ENCODE measurements at regions not wholly inside any gene's neighbourhood (a gene's known extent, or its start where the extent isn't known, plus 50 kb on each side); places are given as distances from the start of the nearest gene placed in this dataset.

DNA sequence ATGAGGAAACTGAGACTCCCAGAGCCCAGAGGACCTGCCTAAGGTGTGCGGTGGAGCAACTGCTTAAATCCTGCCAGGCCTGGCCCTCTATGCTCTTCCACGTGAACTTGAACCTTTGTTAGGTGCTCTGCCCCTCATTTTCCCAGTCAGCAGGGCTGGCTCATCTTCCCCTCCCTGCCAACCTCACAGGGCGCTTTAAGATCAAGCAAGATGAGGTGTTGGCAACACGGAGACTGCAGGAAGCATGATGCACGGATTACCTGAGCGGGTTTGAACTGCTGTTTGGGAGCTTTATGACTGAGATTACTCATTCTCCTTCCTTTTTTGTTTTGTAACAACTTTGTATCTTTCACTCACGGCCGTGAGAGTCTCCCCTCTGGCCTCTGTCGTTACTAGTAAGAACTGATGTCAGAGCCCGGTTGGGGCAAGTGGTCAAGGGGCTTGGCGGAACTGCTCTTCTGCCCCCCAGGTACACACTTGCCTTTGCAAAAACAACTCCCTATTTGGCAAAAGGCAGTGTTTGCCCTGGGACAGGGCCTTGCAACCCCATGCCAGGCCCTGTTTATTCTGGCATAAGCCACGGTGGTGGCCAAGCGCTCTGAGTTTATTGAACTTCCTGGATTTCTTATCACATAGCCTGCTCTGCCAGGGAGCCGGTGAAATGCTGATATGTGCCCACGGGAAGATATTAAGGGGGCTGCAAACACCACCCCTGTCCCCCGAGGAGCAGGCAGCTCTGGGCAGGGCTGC is 127.8 kb downstream of the INHBB start:
- H4K20me1 ChIP-seq (ENCODE audit: control insufficient read depth, insufficient read depth): no peaks in the 10 kb centered on the region
- no TSS peak for BruUV-seq (replicated peaks)
- in situ Hi-C loops (cut with MboI): no loop called here
- no peaks in the 10 kb centered on the region for H3K9me3 ChIP-seq (replicated peaks; ENCODE audit: control insufficient read depth, insufficient read depth, low read length)
- CTCF ChIA-PET: no interaction called here
- FAIRE-seq (no peak), ATAC-seq (no peak), DNase-seq (ENCODE audit: low read depth, low spot score) (no peak)
- no peaks in the 10 kb centered on the region for H3K4me1 ChIP-seq (ENCODE audit: control insufficient read depth, insufficient read depth, low read length)
- RAD21 ChIA-PET (ENCODE audit: unreplicated experiment): no interaction called here
- POLR2A ChIA-PET: no interaction called here
- no peak overlapping the region for H3K9ac ChIP-seq (ENCODE audit: control insufficient read depth, insufficient read depth, low read length)
- SMC1A ChIA-PET (ENCODE audit: uncharacterized antibody, unreplicated experiment): no interaction called here
- TF ChIP-seq HDGF (IDR thresholded peaks at IDR 0.05): no peak
- TF ChIP-seq, protein P1, sequence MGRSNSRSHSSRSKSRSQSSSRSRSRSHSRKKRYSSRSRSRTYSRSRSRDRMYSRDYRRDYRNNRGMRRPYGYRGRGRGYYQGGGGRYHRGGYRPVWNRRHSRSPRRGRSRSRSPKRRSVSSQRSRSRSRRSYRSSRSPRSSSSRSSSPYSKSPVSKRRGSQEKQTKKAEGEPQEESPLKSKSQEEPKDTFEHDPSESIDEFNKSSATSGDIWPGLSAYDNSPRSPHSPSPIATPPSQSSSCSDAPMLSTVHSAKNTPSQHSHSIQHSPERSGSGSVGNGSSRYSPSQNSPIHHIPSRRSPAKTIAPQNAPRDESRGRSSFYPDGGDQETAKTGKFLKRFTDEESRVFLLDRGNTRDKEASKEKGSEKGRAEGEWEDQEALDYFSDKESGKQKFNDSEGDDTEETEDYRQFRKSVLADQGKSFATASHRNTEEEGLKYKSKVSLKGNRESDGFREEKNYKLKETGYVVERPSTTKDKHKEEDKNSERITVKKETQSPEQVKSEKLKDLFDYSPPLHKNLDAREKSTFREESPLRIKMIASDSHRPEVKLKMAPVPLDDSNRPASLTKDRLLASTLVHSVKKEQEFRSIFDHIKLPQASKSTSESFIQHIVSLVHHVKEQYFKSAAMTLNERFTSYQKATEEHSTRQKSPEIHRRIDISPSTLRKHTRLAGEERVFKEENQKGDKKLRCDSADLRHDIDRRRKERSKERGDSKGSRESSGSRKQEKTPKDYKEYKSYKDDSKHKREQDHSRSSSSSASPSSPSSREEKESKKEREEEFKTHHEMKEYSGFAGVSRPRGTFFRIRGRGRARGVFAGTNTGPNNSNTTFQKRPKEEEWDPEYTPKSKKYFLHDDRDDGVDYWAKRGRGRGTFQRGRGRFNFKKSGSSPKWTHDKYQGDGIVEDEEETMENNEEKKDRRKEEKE (IDR thresholded peaks at IDR 0.05): no peak
- TF ChIP-seq, protein P2, sequence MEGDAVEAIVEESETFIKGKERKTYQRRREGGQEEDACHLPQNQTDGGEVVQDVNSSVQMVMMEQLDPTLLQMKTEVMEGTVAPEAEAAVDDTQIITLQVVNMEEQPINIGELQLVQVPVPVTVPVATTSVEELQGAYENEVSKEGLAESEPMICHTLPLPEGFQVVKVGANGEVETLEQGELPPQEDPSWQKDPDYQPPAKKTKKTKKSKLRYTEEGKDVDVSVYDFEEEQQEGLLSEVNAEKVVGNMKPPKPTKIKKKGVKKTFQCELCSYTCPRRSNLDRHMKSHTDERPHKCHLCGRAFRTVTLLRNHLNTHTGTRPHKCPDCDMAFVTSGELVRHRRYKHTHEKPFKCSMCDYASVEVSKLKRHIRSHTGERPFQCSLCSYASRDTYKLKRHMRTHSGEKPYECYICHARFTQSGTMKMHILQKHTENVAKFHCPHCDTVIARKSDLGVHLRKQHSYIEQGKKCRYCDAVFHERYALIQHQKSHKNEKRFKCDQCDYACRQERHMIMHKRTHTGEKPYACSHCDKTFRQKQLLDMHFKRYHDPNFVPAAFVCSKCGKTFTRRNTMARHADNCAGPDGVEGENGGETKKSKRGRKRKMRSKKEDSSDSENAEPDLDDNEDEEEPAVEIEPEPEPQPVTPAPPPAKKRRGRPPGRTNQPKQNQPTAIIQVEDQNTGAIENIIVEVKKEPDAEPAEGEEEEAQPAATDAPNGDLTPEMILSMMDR (IDR thresholded peaks at IDR 0.05 in 2 of 3, conservative IDR thresholded peaks at IDR 0.05 in 1 of 3; ENCODE audit: control insufficient read depth in 2 of 3, extremely low read depth in 1 of 3, insufficient read depth in 1 of 3, low read depth in 3 of 3, low read length in 3 of 3): no peak
- no peak for TF ChIP-seq SP1 (IDR thresholded peaks at IDR 0.05; ENCODE audit: low read depth, low read length)
- TF ChIP-seq SMAD1 (IDR thresholded peaks at IDR 0.05; ENCODE audit: low read depth, partially characterized antibody): no peak
- TF ChIP-seq GATAD2B (conservative IDR thresholded peaks at IDR 0.05; ENCODE audit: low read depth): no peak
- no peak for TF ChIP-seq LARP7 (IDR thresholded peaks at IDR 0.05)
- TF ChIP-seq ETV6 (conservative IDR thresholded peaks at IDR 0.05 in 1 of 2, IDR thresholded peaks at IDR 0.05 in 1 of 2; ENCODE audit: borderline replicate concordance in 1 of 2, low read depth in 1 of 2): no peak
- no peak overlapping the region for H3K27ac ChIP-seq (ENCODE audit: control insufficient read depth, insufficient read depth)
- no peak overlapping the region for H3K4me2 ChIP-seq (ENCODE audit: control insufficient read depth, insufficient read depth)
- no peaks in the 10 kb centered on the region for H3K36me3 ChIP-seq (ENCODE audit: control insufficient read depth in 2 of 2, insufficient read depth in 2 of 2, low read length in 1 of 2)
- no peaks in the 10 kb centered on the region for H3K79me2 ChIP-seq (ENCODE audit: control insufficient read depth, insufficient read depth, low read length)
- H3K27me3 ChIP-seq (replicated peaks in 1 of 2; ENCODE audit: control insufficient read depth in 2 of 2, insufficient read depth in 2 of 2, low read length in 1 of 2): peaks cover 0 to 2% of the 10 kb centered on the region in 2 experiments; a peak in 2 of 4 replicates
- no peak overlapping the region for H2AFZ ChIP-seq (ENCODE audit: control insufficient read depth, low read depth, low read length)
- no peak overlapping the region for H3K4me3 ChIP-seq
- WGBS (ENCODE audit: insufficient coverage, insufficient replicate concordance, low lambda C conversion rate, missing lambda C conversion rate): 17% methylated on average over 16 of the region's 16 CpGs
- intact Hi-C loops (cut with micrococcal nuclease; ENCODE audit: unreplicated experiment): no loop called here

Measured in GM12878 (cell line).